Suprapubic skin (tissue), 3 donors: ENCODE measurements at regions not wholly inside any gene's neighbourhood (a gene's known extent, or its start where the extent isn't known, plus 50 kb on each side); places are given as distances from the start of the nearest gene placed in this dataset.
"Not testable (repeated sequence)": the region's sequence is repeated elsewhere in the genome, so short reads cannot be mapped to it uniquely, and the experiment has no call there.

Experiments
- CTCF ChIP-seq, 2 donors: fragments of 200-600 bp in 1 of 2; fragments of 450-650 bp in 1 of 2; sonication (generic) in 1 of 2; IDR thresholded peaks; one replicate each; pipeline ENCODE4 v1.5.1; 2016 to 2019; ENCODE audit warnings: antibody characterized with exemption in 2 of 2, mild to moderate bottlenecking in 1 of 2, moderate library complexity in 1 of 2
- POLR2A ChIP-seq, 2 donors: fragments of 450-650 bp; IDR thresholded peaks; one replicate each; pipeline ENCODE4 v1.6.1; 2017; ENCODE audit warnings: antibody characterized with exemption in 2 of 2, mild to moderate bottlenecking in 2 of 2, moderate library complexity in 2 of 2

GRCh38 chr12:75748990-75749389 lies 237.6 kb upstream of the KRR1 start:
- not testable (repeated sequence) for TF ChIP-seq CTCF, POLR2A (IDR thresholded peaks at IDR 0.05)
